D721Med (cell line): ENCODE measurements at regions not wholly inside any gene's neighbourhood (a gene's known extent, or its start where the extent isn't known, plus 50 kb on each side); places are given as distances from the start of the nearest gene placed in this dataset.
"Not testable (repeated sequence)": the region's sequence is repeated elsewhere in the genome, so short reads cannot be mapped to it uniquely, and the experiment has no call there.

ENCODE experiments used
- DNase-seq: peaks from one replicate; pipeline ENCODE4 v3.0.0; 2011; ENCODE audit warnings: low spot score; ENCODE audit not compliant: insufficient read length
- FAIRE-seq: peaks from 2 replicates; lab custom pipeline; 2011; peaks lifted over from hg19 to GRCh38; lab: Jason Lieb, UNC
- CTCF ChIP-seq: IDR thresholded peaks from 2 replicates; pipeline ENCODE4 v1.5.1; 2012; ENCODE audit warnings: mild to moderate bottlenecking, control low read depth; ENCODE audit not compliant: insufficient read depth; ENCODE audit errors: missing control alignments

GRCh38 chr6:151181706-151182363 is 57.9 kb upstream of the AKAP12 start:
- no peak for FAIRE-seq

GRCh38 chr6:151182958-151183357 is 56.8 kb upstream of the AKAP12 start:
- not testable (repeated sequence) for DNase-seq, FAIRE-seq

More at GRCh38 chr6:151181706-151182363, 57.9 kb upstream of the AKAP12 start:
- no peak for DNase-seq
- no peak for TF ChIP-seq CTCF

- FAIRE-seq (no peak), DNase-seq (no peak)
- TF ChIP-seq CTCF = no peak
Observed at GRCh38 chr6:151185148-151185547, 54.6 kb upstream of the AKAP12 start.

GRCh38 chr6:151186306-151186705 is 53.5 kb upstream of the AKAP12 start:
- DNase-seq = no peak
- FAIRE-seq = no peak
- no peak for TF ChIP-seq CTCF

GRCh38 chr6:151186804-151187330 is 52.9 kb upstream of the AKAP12 start:
- FAIRE-seq (no peak), DNase-seq (no peak)
- TF ChIP-seq CTCF = no peak
